Activated CD4-positive, alpha-beta T cell treated with anti-CD3 and anti-CD28 coated beads for 24 hours (primary cell): ENCODE measurements at regions not wholly inside any gene's neighbourhood (a gene's known extent, or its start where the extent isn't known, plus 50 kb on each side); places are given as distances from the start of the nearest gene placed in this dataset.

Experiments
- DNase-seq, 2 donors: peaks; one replicate each; pipeline ENCODE4 v3.0.0-alpha.2; 2020; ENCODE audit warnings: low read depth in 2 of 2

DNA sequence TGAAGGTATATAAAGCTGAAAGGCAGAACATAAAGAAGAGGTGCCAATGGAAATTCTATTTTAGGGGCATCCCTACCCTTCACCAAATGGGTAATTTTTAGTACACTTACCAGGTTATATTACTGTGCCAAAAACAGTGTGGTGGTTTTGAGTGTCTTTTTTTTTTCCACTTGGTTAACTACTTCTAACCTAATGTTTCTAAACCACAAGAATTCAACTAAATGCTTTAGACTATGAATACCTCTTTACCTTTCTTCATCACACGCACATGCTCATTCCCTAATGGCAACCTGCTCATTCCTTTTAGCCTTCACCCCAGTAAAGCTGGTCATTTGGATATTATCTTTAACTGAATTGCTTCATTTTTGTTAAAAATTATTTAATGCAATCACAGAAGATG is 215.6 kb downstream of the PIK3R1 start:
- no peak for DNase-seq

DNA sequence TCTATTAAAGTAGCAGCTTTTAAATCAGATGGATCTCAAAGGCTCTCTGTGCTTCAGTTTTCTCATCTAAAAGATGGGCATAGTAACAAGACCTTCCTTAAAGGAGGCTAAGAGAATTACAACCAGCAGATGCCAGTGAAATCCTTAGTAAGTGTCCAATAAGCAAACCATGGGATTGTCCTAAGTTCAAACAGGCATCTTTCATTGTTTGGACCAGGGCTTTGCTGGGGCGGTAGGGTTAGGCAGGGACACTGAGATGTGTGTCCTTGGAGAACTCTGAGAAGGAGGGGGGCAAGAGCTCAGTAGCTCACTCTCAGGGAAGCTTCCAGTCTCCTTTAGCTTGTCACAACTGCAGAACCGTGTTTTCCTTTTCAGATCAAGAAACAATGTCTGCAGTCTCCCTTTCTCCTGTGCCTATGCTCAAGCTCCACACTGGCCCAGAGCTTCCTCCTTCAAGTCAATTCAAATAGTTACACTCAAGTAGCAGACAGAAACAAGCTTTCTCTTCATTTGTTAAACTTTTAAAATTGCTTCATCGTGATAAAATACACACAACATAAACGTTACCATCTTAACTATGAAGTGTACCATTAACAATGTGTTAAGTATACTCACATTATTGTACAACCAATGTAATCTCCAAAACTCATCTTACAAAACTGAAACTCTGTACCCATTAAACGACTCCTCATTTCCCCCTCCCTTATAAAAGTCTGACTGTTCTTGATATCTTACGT is 216.2 kb downstream of the PIK3R1 start:
- DNase-seq, result no peak

DNA sequence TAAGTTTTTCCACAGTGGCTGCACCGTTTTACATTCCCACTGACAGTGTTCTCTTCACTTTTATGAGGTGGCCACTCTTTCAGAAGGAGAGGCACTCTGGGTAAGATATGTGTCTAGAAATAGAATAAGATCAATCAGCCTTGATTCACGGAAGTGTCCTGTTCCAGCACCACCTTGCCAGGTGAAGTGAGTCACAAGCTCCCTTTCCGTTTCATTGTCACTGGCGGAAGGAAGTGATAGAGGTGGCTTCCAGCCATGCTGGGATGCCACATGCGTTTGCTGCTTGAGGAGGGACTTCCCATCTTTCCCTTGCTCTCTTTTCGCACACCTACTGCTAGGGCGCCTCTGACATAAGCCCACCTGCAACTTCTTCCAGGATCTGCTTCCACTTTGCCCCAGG is 217.1 kb downstream of the PIK3R1 start:
- DNase-seq, result no peak

DNA sequence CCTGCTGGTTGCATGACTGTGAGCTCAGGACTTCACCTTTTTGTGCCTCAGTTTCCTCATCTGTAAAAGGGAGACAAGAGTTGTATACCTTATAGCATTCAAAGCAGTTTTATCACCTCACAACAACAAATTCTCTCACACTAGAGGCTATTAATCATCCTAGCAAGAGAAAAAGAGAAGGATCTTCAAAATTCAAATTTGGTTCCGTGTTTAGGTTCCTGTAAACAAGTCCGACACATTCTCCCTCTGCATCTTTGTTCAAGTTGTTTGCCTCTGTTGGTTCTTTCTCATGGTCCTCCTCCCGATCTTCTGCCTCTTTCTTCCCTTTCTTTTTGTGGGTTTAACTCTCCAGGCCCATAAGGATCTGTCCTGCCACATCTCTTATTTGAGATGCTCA is 218.0 kb downstream of the PIK3R1 start:
- no peak for DNase-seq

DNA sequence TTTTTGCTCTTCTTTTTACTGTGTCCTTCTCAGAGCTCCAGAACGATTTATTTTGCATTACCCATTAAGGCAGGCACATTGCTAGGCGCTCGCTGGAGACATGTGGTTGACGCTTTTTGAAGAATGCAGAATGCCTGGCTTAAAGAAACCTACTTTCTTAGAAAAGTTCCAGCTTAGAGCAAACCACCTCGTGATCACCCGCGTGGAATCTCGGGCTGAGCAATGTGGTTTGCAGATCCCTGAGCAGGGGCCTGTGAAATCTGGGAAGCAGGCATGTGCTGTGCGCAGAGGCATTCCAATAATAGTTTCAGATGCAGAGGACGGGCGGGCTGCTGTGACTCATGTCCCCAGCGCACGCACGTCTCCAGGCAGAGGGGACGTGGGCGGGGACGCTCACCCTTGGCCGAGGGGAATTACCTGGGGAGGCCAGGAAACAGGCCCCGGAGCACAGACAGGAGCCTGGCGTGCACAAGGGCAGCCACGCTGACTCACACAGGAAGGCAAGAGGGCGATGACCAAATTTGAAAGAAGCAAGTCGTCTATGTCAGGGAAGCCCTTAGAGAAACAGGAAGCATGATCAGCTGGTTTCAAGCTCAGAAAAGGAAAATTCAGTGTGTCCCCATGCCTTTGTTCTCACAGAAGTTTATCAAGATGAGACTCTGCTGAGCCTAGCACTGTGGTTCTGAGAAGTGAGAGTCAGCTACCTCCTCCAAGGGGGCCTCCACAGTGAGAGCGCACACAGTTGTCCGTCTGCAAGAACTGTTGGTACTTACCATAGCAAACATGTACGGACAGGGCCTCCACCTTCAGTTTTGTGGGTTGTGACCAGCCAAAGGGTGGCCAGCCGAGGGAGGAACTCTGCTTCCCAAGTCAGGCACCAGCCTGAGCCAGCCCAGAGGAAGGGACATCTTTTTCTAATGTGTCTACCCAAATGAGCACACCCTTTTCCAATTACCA is 218.6 kb downstream of the PIK3R1 start:
- peak; percentile 92 to 94 for DNase-seq

DNA sequence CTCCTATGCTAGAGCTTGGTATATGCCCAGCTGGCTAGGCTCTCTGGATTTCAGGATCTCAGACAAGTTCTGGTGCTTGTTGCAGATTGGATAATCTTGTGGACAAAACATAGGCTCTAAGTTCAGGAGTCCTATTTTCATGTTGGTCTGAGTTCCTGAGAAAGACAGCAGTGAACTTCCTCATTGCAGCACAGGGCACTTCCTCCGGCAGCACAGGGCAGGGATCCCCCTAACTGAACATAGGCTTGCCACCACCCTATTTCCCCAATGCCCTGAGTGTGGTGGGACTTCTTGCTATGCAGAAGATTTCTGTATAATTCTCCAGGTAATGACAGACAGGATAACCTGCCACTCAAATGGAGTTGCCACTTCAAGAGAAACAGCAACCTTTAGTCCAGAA is 220.1 kb downstream of the PIK3R1 start:
- no peak for DNase-seq

DNA sequence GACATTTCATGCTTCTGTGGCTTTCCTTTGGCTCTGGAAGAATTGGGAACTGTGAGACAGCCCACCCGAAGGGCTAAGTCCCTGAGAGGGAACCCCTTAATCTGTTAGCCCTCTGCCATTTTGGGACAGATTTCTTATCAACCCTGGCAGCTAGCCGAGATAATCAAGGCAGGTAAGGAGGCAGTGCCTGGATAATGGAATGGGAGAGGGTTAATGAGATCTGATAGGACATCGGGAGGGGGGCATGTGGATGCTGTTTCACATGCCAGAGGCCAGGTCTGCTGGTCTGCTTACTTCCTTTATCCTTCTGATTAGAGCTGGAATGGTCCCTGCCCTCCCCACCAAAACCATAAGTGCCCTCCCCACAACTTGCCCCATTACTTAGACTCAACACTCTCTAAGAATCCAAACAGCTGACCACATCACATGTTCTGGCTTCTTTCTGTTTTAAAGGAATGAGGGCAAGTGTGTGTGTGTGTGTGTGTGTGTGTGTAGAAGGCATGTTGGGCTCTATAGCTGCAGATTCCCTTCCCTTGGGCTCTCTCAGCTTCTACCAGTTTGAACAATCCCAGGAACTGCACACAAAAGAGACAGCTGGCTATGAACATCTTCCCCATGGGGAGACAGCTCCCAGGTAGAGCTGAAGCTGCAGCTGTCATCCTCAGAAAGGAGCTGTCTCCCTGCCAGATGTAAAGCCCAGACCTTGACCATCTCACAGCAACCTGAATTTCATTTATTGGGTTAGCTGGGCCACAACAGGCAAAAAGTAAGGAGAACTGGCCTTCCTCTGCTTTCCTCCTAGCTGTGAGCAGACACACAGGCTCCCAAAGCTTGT is 221.3 kb downstream of the PIK3R1 start:
- DNase-seq, result no peak

DNA sequence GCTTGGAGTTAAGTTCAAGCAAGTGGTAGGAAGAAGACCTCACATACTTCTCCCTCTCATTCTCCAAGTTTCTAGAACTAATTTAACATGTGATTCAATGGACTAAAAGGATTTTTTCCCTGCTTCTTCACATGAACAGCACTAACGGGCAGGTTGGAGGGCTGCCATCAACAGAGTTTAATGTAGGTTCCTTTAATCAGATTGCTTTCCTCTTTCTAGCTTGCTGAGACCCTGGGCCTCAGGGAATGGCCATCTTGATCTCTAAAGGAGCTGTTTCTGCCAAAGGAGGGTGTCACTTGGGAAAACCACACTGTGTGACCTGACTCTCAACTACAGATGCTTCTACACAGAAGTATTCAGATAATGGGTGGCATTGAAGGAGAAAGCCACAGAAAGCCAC is 223.3 kb downstream of the PIK3R1 start:
- no peak for DNase-seq

DNA sequence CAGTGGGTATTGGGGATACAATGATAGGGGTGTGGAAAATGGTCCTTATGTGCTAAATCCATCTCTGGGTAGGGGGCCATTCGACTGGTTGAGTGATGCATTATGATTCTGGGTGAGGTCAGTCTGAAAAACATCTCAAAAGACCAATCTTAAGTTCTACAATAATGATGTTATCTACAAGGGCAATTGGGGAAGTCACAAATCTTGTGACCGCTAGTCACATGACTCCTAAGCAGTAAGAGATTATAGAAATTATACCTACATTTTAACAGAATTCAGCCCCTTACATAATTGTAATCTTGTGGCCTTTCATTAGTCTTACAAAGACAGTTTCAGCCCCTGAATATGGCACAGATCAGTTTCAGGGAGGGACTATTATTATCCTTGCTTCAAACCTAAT is 224.7 kb downstream of the PIK3R1 start:
- DNase-seq, result no peak

DNA sequence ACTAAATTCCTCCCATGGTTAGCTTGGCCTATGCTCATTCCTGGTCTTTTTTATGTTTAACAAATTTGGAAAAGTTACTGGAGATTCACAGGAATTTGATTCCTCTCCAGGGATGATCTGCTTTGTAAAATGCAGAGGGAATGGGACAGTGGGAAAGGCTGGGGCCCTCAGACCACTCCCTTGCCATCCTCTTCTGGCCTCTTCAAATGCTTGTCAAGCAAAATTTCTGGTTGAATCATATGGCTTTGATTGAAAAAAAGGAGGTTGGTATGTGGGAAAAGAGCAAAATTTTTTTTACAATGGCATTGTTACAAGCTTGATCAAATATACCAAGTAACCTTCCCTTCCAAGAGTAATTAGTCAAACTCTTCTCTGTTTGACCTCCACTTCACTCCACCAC is 225.1 kb downstream of the PIK3R1 start:
- DNase-seq, result no peak

DNA sequence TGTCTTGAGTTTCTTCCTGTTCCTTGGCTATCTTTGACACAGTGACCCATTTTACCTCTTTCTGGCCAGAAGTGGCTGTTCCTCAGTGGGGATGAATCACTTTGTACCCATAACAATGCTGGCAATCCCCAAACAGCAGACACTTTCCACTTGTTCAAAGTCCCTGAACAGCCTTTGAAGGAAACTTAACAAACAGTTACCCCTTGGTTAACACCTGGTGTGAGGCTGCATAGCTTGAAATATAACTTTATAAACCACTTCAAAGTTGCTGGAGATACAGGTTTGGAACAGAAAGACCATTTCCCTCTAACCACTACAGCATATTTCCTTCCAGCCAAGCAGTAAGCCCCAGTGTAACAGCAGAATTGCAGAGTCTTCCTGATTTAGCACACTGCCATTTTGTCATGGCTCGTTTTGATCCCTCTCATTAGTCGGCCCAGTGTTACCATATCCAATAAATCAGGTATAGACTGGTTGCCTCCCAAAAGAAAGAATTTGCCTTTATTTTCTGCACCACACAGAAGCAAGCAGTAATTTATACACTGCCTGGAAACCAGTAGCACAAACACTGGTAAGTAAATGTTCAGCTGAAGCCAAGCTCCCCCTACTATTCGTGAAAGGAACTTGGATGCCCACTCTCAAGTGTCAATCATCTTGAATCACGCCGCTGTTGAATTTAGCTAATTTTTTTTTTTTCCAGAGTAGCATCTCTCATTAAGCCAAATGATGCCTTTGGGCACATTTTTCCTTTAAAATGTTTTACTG is 225.9 kb downstream of the PIK3R1 start:
- no peak for DNase-seq

DNA sequence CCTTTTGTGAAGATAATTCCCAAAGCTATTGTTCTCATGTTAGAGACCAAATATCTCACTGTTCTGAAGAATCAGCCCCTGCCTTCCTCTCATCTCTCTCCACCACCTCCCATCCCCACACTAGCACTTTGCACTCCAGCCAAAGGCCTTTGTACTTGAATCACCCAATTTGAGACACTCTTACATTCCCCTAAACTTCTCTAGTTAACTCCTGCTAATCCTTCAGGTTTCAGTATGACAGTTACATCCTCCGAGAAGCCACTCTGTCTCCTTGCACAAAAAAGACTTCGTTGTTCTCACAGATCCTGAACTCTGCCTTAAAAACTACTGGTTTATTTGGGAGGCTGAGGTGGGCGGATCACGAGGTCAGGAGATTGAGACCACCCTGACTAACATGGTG is 227.5 kb downstream of the PIK3R1 start:
- DNase-seq, result no peak

DNA sequence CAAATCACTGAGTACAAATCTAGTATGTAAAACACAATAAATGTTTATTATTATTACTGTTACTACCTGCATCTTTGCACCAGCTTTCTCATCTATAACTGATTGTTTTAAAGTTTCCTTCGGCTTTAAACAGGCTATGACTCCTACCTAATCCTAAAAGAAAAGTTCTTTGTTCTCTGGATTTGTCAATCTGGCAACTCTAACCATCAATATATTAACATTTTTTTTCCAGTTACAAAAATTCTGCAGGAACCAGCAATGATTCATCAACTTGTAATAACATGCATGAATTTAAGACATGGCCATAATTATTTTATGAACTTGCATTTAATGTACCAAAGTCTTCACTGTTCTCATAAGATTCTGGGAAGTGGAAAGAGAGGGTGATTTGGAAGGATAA is 228.5 kb downstream of the PIK3R1 start:
- DNase-seq, result no peak

DNA sequence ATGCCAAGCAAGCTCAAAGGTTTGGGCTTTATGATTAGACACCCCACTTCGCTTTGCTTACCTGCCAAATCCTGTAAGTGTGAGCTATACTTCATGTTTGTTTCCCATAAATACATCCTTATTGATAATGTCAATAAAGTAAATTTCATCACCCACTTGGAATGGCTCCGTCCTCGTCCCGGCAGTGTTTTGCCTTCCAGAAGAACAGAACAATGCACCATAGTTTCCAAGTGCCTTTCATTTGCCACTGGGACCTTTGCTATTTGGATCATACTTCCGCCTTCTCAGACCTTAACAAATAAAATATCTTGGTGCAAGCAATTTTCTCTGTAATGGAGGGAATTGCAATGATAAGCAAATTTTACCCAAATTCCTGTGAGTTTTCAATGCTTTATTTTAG is 229.3 kb downstream of the PIK3R1 start:
- DNase-seq, result no peak

DNA sequence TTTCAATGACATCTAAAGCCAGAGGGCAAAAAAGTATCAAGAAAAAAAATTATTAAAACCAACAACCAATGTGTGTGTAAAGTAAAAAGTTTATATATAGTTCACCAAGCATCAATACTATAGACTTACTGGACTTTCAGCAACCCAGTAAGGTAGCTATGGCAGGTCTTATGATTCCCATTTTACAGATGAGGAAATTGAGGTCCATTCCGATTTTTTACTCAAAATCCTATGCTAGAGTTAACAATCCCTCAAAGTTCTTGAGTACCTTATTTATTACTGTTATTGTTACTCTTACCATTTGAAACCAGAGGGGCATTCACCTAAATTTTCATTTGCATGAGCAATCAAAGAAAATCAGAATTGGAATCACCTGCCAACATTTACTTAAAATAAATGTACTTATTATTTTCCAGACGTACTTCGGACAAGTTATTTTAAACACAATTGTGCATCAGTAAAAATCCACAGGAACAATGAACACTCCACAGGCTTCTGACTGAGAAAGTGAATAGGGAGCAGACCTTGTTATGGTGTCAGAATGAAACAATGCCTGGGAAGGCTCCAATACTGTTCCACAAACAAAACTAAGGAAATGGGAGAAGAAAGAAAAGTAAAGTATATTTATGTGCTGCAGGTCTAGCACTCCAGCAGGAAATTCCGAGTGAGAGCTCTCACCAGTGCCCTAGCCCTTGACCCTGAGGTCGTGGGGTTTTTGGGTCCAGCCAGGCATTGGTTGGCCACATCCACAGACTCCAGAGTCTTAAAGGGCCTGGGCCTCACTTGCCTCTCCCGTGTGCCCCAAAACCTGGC is 229.9 kb downstream of the PIK3R1 start:
- DNase-seq, result no peak

DNA sequence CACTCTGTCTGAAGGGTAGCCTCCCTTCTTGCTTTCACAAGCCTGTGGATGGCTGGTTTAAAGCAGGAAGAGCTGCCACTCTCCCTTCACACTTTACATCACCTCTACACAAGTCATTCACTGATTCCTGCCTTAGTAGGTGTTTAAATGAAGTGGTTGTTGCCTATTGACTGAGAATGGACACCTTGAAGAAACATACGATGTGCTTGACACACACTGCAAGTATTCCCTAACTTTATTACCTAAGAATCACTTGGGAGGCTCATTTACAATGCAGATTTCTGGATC is 230.5 kb downstream of the PIK3R1 start:
- no peak for DNase-seq

DNA sequence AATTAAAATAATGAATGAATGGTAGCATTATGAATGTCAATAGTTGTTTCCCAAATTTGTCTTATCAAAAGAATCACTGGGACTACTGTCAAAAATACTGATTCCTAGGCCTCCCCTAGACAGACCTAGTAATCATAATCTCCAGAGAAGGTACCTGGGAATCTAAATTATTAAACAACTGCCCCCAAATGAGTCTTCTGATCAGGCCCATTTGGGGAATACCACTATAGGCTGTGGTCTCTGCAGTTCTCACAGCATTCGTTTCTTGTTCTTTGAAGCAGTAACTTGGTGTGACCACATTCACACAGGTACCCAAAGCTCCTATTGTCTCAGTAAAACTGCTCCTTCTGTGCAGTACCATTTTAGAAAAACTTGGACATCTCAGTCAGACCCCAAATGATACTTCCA is 230.9 kb downstream of the PIK3R1 start:
- DNase-seq, result no peak

DNA sequence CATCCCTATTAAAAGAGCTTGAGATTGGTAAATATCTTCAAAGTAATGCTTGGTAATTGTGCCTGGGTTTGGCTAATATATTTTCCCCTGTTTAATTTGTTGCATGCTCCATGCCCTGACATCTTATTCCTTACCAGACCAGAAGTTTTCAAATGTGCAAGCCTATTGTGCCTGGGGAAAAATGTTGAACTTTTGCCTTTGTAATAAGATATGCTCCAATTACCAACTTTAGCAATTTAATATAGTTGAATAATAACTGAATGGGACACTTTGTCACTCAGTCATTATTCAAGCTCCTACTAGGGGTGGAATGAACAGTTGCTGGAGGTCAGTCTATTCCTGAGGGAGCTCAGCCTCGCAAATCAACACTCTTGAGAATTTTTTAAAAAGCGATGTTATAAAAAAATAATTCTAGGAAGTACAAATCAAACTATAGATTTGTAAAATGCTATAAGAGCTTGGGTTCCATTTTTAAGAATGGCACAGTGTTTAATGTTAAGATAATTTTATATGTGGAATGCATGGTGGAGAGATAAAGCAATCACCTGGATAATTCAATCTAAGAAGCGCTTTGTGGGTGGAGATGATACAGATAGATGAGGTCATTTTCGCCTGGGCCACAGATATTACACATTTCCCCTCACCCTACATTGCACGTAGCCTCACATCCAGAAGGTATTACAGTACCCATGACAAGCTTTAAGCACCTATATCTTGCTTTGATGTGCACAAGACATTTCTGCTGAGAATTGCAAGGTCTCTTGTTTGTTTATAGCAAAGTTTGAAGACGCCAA is 231.8 kb downstream of the PIK3R1 start:
- DNase-seq, result no peak

DNA sequence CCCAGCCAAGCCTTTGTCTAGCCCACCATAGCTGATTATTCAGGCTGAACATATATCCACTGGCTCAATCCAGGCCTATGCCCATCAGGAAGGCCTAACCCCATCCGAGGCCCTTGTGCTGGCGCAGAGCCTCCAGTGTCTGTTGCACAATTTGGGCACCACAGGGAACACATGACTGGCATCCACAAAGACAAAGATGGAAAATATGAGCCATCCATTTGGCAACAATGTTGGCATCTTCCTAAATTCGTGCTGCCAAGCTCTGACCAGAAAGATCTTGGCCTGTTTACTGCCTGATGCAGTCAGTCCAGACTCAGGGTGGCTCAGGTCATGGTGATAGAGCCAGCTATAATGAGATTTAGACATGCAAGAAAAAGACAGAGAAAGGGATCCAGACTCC is 233.8 kb downstream of the PIK3R1 start:
- DNase-seq, result no peak

DNA sequence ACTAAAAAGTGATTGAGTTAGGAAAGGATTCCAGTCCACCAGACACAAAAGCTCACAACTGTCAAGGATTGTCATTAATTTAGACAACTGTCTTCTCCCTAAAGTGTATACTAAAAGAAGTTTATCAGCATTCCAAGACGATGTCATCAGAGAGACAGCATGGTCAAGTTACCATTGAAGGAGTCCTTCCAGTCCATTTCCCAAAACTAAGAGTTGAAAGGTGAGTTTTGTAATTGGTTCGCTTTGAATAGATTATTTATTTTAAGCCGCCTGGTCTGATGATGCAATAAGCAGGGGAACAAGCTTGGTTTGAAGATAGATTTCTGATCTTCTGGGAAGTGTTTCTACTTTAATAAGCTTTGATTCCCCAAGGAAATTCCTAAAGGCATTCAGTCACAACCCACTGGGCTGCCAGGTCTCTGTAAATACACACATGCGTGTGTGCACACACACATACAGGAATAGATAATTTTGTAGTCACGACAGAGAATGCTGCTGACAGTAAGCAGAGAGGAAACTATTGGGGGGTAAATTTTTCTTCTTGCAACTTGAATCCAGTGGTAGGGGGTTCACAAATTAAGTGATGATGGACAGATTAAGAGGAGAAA is 234.8 kb downstream of the PIK3R1 start:
- no peak for DNase-seq
